Upper lobe of left lung (tissue), 6 donors: ENCODE measurements at regions not wholly inside any gene's neighbourhood (a gene's known extent, or its start where the extent isn't known, plus 50 kb on each side); places are given as distances from the start of the nearest gene placed in this dataset.
A peak's percentile ranks its signal among the peaks of the same experiment; 100 is the strongest.

Experiments
- ATAC-seq, 2 donors: fragments of 200-7000 bp; cut with Tn5 transposase; one replicate each; pipeline ENCODE4 v1.9.1; 2022; ENCODE audit warnings: mild to moderate bottlenecking in 2 of 2, moderate library complexity in 2 of 2; ENCODE audit not compliant: low FRiP score in 2 of 2
- DNase-seq, 2 donors: peaks; one replicate each; pipeline ENCODE4 v3.0.0-alpha.2; 2019 to 2020
- H3K27ac ChIP-seq, 4 donors: fragments of 200-600 bp; sonication (generic); one replicate each; pipeline ENCODE4 v1.5.1; 2016 to 2019
- H3K27me3 ChIP-seq, 4 donors: fragments of 200-600 bp; sonication (generic); one replicate each; pipeline ENCODE4 v1.5.1; 2017 to 2019
- H3K36me3 ChIP-seq, 4 donors: fragments of 200-600 bp; sonication (generic); one replicate each; pipeline ENCODE4 v1.5.1; 2016 to 2019
- H3K4me1 ChIP-seq, 4 donors: fragments of 200-600 bp; sonication (generic); one replicate each; pipeline ENCODE4 v1.5.1; 2018 to 2019
- H3K4me3 ChIP-seq, 4 donors: fragments of 200-600 bp; sonication (generic); one replicate each; pipeline ENCODE4 v1.5.1; 2017 to 2019; ENCODE audit warnings: mild to moderate bottlenecking in 2 of 4, moderate library complexity in 1 of 4
- H3K9me3 ChIP-seq, 4 donors: fragments of 200-600 bp; sonication (generic); one replicate each; pipeline ENCODE4 v1.5.1; 2018 to 2019
- EP300 ChIP-seq, 4 donors: sonication (generic); formaldehyde crosslinking; IDR thresholded peaks; one replicate each; pipeline ENCODE4 v1.5.1; 2017; ENCODE audit warnings: antibody characterized with exemption in 4 of 4, control low read depth in 2 of 4
- POLR2A ChIP-seq, 4 donors: fragments of 450-650 bp; IDR thresholded peaks; one replicate each; pipeline ENCODE4 v1.5.1; 2016 to 2017; ENCODE audit warnings: antibody characterized with exemption in 4 of 4, mild to moderate bottlenecking in 2 of 4
- POLR2AphosphoS5 ChIP-seq, 2 donors: sonication (generic); formaldehyde crosslinking; IDR thresholded peaks; one replicate each; pipeline ENCODE4 v1.5.1; 2017; ENCODE audit warnings: antibody characterized with exemption in 2 of 2
- WGBS, 2 donors: methylation state at CpG; one replicate each; pipeline ENCODE4 v1.1.5; 2017 to 2018; 5-methylcytosine and 5-hydroxymethylcytosine counted together
- TF ChIP-seq, protein P1 (sequence below), 6 experiments: fragments of 450-650 bp in 4 of 6; fragments of 200-600 bp in 2 of 6; sonication (generic) in 2 of 6; IDR thresholded peaks; one replicate each; pipeline ENCODE4 v1.5.1; 2016 to 2019; ENCODE audit warnings: antibody characterized with exemption in 6 of 6
- donor health status: DM: no; HTN: no; CAD: no; lungs with moderate emphysema.
- donor health status: DM: no; HTN: yes; CAD: no; lungs with severe emphysema.

DNA sequence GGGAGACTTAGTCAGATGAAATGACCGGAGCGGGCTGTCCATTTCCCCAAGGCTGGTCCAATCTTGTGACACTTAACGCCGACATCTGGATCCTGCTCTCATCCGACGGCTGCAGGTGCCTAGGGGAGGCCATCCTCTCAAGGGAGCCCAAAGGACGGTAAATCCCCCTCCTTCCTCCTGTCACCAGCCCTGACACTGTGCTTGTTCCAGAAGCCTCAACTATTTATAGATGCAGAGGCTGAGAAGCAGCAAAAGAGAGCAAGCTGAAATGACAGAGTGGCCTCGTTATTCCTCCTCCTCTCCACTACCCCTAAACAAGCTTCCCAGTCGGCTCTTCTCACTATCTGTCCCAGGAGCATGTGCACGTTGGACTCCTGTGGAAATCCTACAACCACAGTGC lies 533.7 kb downstream of the LIG4 start:
- DNase-seq, result no peak
- no peak overlapping the region for H3K27ac ChIP-seq
- no peaks in the 10 kb centered on the region for H3K27me3 ChIP-seq
- TF ChIP-seq POLR2A (IDR thresholded peaks at IDR 0.05) (no peak), EP300 (IDR thresholded peaks at IDR 0.05) (no peak), POLR2AphosphoS5 (IDR thresholded peaks at IDR 0.05) (no peak)
- TF ChIP-seq, protein P1, sequence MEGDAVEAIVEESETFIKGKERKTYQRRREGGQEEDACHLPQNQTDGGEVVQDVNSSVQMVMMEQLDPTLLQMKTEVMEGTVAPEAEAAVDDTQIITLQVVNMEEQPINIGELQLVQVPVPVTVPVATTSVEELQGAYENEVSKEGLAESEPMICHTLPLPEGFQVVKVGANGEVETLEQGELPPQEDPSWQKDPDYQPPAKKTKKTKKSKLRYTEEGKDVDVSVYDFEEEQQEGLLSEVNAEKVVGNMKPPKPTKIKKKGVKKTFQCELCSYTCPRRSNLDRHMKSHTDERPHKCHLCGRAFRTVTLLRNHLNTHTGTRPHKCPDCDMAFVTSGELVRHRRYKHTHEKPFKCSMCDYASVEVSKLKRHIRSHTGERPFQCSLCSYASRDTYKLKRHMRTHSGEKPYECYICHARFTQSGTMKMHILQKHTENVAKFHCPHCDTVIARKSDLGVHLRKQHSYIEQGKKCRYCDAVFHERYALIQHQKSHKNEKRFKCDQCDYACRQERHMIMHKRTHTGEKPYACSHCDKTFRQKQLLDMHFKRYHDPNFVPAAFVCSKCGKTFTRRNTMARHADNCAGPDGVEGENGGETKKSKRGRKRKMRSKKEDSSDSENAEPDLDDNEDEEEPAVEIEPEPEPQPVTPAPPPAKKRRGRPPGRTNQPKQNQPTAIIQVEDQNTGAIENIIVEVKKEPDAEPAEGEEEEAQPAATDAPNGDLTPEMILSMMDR (IDR thresholded peaks at IDR 0.05), result no peak
- 76 to 81% methylated on average over 10 of the region's 10 CpGs for WGBS, 2 donors
- H3K4me1 ChIP-seq, result no peaks in the 10 kb centered on the region
- H3K9me3 ChIP-seq, result no peaks in the 10 kb centered on the region
- peak in 1 of 2 donors; percentile 16 for ATAC-seq
- H3K4me3 ChIP-seq, result no peak overlapping the region
- H3K36me3 ChIP-seq, result no peaks in the 10 kb centered on the region

DNA sequence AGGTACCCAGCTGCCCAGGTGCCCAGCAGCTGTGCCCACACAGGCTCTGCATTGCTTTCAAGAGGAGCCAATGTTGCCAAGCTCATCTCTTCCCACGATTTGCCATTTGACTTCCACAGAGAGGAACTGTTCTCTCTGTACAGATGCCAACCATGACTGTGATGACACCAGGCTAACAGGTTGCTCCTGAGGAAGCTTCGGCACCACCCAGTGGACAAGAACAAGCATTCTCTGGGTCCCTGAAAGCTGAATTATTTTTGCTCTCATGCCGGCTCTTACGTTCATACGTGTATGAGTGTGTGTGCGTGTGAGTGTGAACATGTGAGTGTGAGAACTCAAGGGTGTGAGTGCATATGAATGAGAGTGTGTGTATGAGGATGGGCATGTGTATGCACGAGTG lies 535.2 kb downstream of the LIG4 start:
- WGBS, 2 donors, result 80 to 86% methylated on average over 7 of the region's 7 CpGs
- Histone ChIP-seq H3K4me1 (no peaks in the 10 kb centered on the region), H3K27ac (no peak overlapping the region), H3K4me3 (no peak overlapping the region), H3K36me3 (no peaks in the 10 kb centered on the region), H3K9me3 (no peaks in the 10 kb centered on the region), H3K27me3 (no peaks in the 10 kb centered on the region)
- DNase-seq, result no peak
- TF ChIP-seq POLR2AphosphoS5 (IDR thresholded peaks at IDR 0.05) (no peak), POLR2A (IDR thresholded peaks at IDR 0.05) (no peak), EP300 (IDR thresholded peaks at IDR 0.05) (no peak)
- TF ChIP-seq, protein P1 (IDR thresholded peaks at IDR 0.05), result no peak
- ATAC-seq, result peak in 1 of 2 donors; percentile 31

DNA sequence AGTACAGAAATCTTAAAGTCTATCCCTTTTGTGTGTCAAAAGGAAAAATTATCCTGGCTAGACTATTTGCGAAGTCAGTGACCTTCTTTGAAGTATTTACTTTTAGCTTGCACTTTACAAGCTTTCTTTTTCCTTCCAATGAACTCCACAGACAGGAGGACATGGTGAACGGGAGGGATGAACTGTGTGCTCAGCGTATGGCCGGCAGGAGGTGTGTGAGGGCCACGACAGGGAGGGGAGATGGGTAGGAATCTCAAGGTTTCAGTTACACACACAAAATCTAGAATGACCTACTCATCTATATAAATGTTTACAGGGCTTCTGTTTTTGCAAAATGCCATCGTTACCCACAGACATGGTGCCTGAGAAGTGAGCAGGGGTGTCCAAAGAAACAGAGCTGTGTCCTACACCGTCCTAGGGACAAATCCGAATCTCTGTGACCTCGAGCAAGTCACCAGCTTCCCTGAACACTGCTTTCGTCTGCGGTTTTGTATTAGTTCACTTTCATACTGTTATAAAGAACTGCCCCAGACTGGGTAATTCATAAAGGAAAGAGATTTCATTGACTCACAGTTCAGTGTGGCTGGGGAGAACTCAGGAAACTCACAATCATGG lies 537.2 kb downstream of the LIG4 start:
- 67 to 80% methylated on average over 11 of the region's 11 CpGs for whole genome bisulfite sequencing, 2 donors
- TF ChIP-seq POLR2AphosphoS5 (IDR thresholded peaks at IDR 0.05) (no peak), EP300 (IDR thresholded peaks at IDR 0.05) (no peak), POLR2A (IDR thresholded peaks at IDR 0.05) (no peak)
- TF ChIP-seq, protein P1 (IDR thresholded peaks at IDR 0.05), result no peak
- Histone ChIP-seq H3K9me3 (no peaks in the 10 kb centered on the region), H3K4me3 (no peak overlapping the region), H3K36me3 (no peaks in the 10 kb centered on the region), H3K4me1 (no peaks in the 10 kb centered on the region), H3K27ac (no peak overlapping the region), H3K27me3 (no peaks in the 10 kb centered on the region)
- ATAC-seq (no peak), DNase-seq (no peak)

DNA sequence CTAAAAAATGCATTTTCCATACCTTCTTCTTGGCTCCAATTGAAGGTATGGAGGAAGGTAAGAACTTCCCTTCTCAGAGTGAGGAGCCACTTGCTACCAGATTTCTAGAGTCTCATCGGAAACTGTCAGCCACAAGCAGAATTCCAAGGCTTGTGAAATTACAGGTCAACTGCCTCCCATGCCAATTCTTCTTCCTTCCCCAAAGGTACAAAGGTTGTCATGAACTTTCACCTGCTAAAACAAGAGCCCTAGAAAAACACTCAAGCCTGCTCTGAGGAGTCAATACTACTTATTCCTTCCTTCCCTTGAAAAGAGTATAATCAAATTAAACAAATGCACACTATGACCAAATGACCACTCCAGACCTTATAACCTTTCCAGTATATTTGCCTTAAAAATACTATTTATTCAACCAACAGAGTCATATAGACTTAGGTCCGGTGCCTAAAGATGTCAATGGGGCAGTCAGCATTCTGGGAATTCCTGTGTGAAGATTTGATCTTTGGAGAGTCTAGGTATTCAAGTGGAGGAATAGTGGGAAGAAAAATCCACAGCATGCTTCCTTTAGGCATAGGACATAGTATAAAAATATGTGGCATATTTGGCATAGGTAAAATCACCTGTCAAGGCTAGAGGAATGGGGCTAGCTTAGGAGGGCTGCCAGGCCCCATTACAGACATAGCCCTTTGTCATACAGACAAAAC lies 539.3 kb downstream of the LIG4 start:
- 67 to 69% methylated on average over 2 of the region's 2 CpGs for WGBS, 2 donors
- H3K36me3 ChIP-seq, result no peaks in the 10 kb centered on the region
- no peaks in the 10 kb centered on the region for H3K9me3 ChIP-seq
- peak in 1 of 2 donors; percentile 29 for DNase-seq
- no peak for ATAC-seq
- H3K4me1 ChIP-seq, result no peaks in the 10 kb centered on the region
- H3K4me3 ChIP-seq, result no peak overlapping the region
- H3K27ac ChIP-seq, result no peak overlapping the region
- TF ChIP-seq EP300 (IDR thresholded peaks at IDR 0.05) (no peak), POLR2A (IDR thresholded peaks at IDR 0.05) (no peak), POLR2AphosphoS5 (IDR thresholded peaks at IDR 0.05) (no peak)
- TF ChIP-seq, protein P1 (IDR thresholded peaks at IDR 0.05), result no peak
- H3K27me3 ChIP-seq, result no peaks in the 10 kb centered on the region
